Large intestine (tissue), 3 donors: ENCODE measurements at regions not wholly inside any gene's neighbourhood (a gene's known extent, or its start where the extent isn't known, plus 50 kb on each side); places are given as distances from the start of the nearest gene placed in this dataset.
"Not testable (repeated sequence)": the region's sequence is repeated elsewhere in the genome, so short reads cannot be mapped to it uniquely, and the experiment has no call there.

Source experiments
- DNase-seq, 2 donors: peaks; one replicate each; pipeline versions ENCODE4 v3.0.0 to v3.0.0-alpha.2; 2013
- H3K27ac ChIP-seq: one replicate; pipeline ENCODE4 v1.5.1; 2013; ENCODE audit warnings: low read length
- H3K27me3 ChIP-seq: 2 replicates; pipeline ENCODE4 v1.6.1; 2013; ENCODE audit warnings: low read length; ENCODE audit not compliant: control insufficient read depth, insufficient read depth
- H3K36me3 ChIP-seq: 2 replicates; pipeline ENCODE4 v1.6.1; 2013; ENCODE audit warnings: low read length; ENCODE audit not compliant: control insufficient read depth, insufficient read depth
- H3K4me1 ChIP-seq: one replicate; pipeline ENCODE4 v1.6.1; 2013; ENCODE audit warnings: low read length; ENCODE audit not compliant: control insufficient read depth, insufficient read depth
- H3K4me3 ChIP-seq: one replicate; pipeline ENCODE4 v1.5.1; 2013; ENCODE audit warnings: low read length
- H3K9me3 ChIP-seq: one replicate; pipeline ENCODE4 v1.6.1; 2013; ENCODE audit warnings: mild to moderate bottlenecking, low read depth, low read length, moderate library complexity; ENCODE audit not compliant: control insufficient read depth
- WGBS: methylation state at CpG from one replicate; pipeline ENCODE4 v1.1.5; 2013; ENCODE audit warnings: low lambda C conversion rate; ENCODE audit not compliant: insufficient coverage; 5-methylcytosine and 5-hydroxymethylcytosine counted together

GRCh38 chr1:196007763-196008162 lies 600.5 kb downstream of the KCNT2 start:
- H3K9me3 ChIP-seq: no peaks in the 10 kb centered on the region
- no peaks in the 10 kb centered on the region for H3K27me3 ChIP-seq
- no peaks in the 10 kb centered on the region for H3K4me1 ChIP-seq
- H3K4me3 ChIP-seq: no peak overlapping the region
- no peaks in the 10 kb centered on the region for H3K36me3 ChIP-seq
- DNase-seq: no peak
- H3K27ac ChIP-seq: no peak overlapping the region
- WGBS: no CpG with 5 or more reads among the region's 1 CpG

- no peaks in the 10 kb centered on the region for H3K36me3 ChIP-seq
- no peaks in the 10 kb centered on the region for H3K9me3 ChIP-seq
- no peak for DNase-seq
- no peaks in the 10 kb centered on the region for H3K4me1 ChIP-seq
- H3K27me3 ChIP-seq: no peaks in the 10 kb centered on the region
- H3K27ac ChIP-seq: no peak overlapping the region
- WGBS: no CpG with 5 or more reads among the region's 1 CpG
- no peak overlapping the region for H3K4me3 ChIP-seq
These were observed 602.8 kb downstream of the KCNT2 start for GRCh38 chr1:196005426-196005825.

- not testable (repeated sequence) for H3K27ac ChIP-seq, H3K4me1 ChIP-seq, H3K36me3 ChIP-seq, DNase-seq, H3K9me3 ChIP-seq, H3K27me3 ChIP-seq, H3K4me3 ChIP-seq
- 28% methylated on average over 2 of the region's 5 CpGs for WGBS
These were observed 603.9 kb downstream of the KCNT2 start for GRCh38 chr1:196004388-196004787.

GRCh38 chr1:196002906-196003305 lies 605.3 kb downstream of the KCNT2 start:
- WGBS: 100% methylated on average over 1 of the region's 3 CpGs
- no peaks in the 10 kb centered on the region for H3K27me3 ChIP-seq
- H3K4me1 ChIP-seq: no peaks in the 10 kb centered on the region
- no peak for DNase-seq
- no peak overlapping the region for H3K4me3 ChIP-seq
- H3K36me3 ChIP-seq: no peaks in the 10 kb centered on the region
- H3K9me3 ChIP-seq: no peaks in the 10 kb centered on the region
- no peak overlapping the region for H3K27ac ChIP-seq

- H3K4me3 ChIP-seq, H3K36me3 ChIP-seq, H3K4me1 ChIP-seq, DNase-seq, H3K27me3 ChIP-seq, H3K27ac ChIP-seq, H3K9me3 ChIP-seq: not testable (repeated sequence)
- no CpG with 5 or more reads among the region's 4 CpGs for WGBS
These were observed 605.9 kb downstream of the KCNT2 start for GRCh38 chr1:196002296-196002695.

GRCh38 chr1:196001188-196001587 lies 607.1 kb downstream of the KCNT2 start:
- no CpG with 5 or more reads among the region's 3 CpGs for WGBS
- DNase-seq: no peak
- H3K4me3 ChIP-seq: no peak overlapping the region
- H3K27me3 ChIP-seq: no peaks in the 10 kb centered on the region
- no peaks in the 10 kb centered on the region for H3K9me3 ChIP-seq
- no peak overlapping the region for H3K27ac ChIP-seq
- no peaks in the 10 kb centered on the region for H3K4me1 ChIP-seq
- H3K36me3 ChIP-seq: no peaks in the 10 kb centered on the region

GRCh38 chr1:195999022-195999421 lies 609.2 kb downstream of the KCNT2 start:
- H3K4me3 ChIP-seq: no peak overlapping the region
- DNase-seq: no peak
- no peaks in the 10 kb centered on the region for H3K27me3 ChIP-seq
- no peaks in the 10 kb centered on the region for H3K9me3 ChIP-seq
- no CpG with 5 or more reads among the region's 2 CpGs for whole genome bisulfite sequencing
- no peaks in the 10 kb centered on the region for H3K4me1 ChIP-seq
- no peaks in the 10 kb centered on the region for H3K36me3 ChIP-seq
- no peak overlapping the region for H3K27ac ChIP-seq

- no peak for DNase-seq
- Histone ChIP-seq H3K4me1 (no peaks in the 10 kb centered on the region), H3K36me3 (no peaks in the 10 kb centered on the region), H3K4me3 (no peak overlapping the region), H3K9me3 (no peaks in the 10 kb centered on the region), H3K27me3 (no peaks in the 10 kb centered on the region), H3K27ac (no peak overlapping the region)
- WGBS: no CpG with 5 or more reads among the region's 3 CpGs
These were observed 626.6 kb downstream of the KCNT2 start for GRCh38 chr1:195981448-195982139.

GRCh38 chr1:195979646-195980045 lies 628.6 kb downstream of the KCNT2 start:
- WGBS: 83% methylated on average over 1 of the region's 1 CpG
- Histone ChIP-seq H3K9me3 (no peaks in the 10 kb centered on the region), H3K27ac (no peak overlapping the region), H3K4me3 (no peak overlapping the region), H3K4me1 (no peaks in the 10 kb centered on the region), H3K36me3 (no peaks in the 10 kb centered on the region), H3K27me3 (no peaks in the 10 kb centered on the region)
- no peak for DNase-seq

- no peak overlapping the region for H3K27ac ChIP-seq
- no peaks in the 10 kb centered on the region for H3K27me3 ChIP-seq
- no peaks in the 10 kb centered on the region for H3K9me3 ChIP-seq
- H3K36me3 ChIP-seq: no peaks in the 10 kb centered on the region
- 100% methylated on average over 1 of the region's 1 CpG for WGBS
- DNase-seq: no peak
- no peaks in the 10 kb centered on the region for H3K4me1 ChIP-seq
- H3K4me3 ChIP-seq: no peak overlapping the region
These were observed 634.8 kb downstream of the KCNT2 start for GRCh38 chr1:195973311-195973904.

GRCh38 chr1:195971589-195971988 lies 636.7 kb downstream of the KCNT2 start:
- no peak overlapping the region for H3K4me3 ChIP-seq
- no peaks in the 10 kb centered on the region for H3K9me3 ChIP-seq
- no peak overlapping the region for H3K27ac ChIP-seq
- no peaks in the 10 kb centered on the region for H3K4me1 ChIP-seq
- no peaks in the 10 kb centered on the region for H3K27me3 ChIP-seq
- WGBS: no CpG with 5 or more reads among the region's 1 CpG
- H3K36me3 ChIP-seq: no peaks in the 10 kb centered on the region
- no peak for DNase-seq
